Neural progenitor cell (in vitro differentiated cells): ENCODE measurements at regions not wholly inside any gene's neighbourhood (a gene's known extent, or its start where the extent isn't known, plus 50 kb on each side); places are given as distances from the start of the nearest gene placed in this dataset.

Experiments
- EZH2 ChIP-seq: fragments of 200-600 bp; sonication (generic); IDR thresholded peaks from 2 replicates; pipeline ENCODE4 v1.6.1; 2017; ENCODE audit warnings: antibody characterized with exemption, mild to moderate bottlenecking, moderate library complexity
- EZH2phosphoT487 ChIP-seq: fragments of 200-600 bp; sonication (generic); IDR thresholded peaks from 2 replicates; pipeline ENCODE4 v1.6.1; 2017; ENCODE audit warnings: antibody characterized with exemption
- TF ChIP-seq, protein P1 (sequence below): fragments of 200-600 bp; sonication (generic); IDR thresholded peaks from 2 replicates; pipeline ENCODE4 v1.5.1; 2017; ENCODE audit warnings: antibody characterized with exemption, mild to moderate bottlenecking

GRCh38 chr12:20283482-20283881 lies 84.9 kb upstream of the PDE3A start:
- TF ChIP-seq, protein P1, sequence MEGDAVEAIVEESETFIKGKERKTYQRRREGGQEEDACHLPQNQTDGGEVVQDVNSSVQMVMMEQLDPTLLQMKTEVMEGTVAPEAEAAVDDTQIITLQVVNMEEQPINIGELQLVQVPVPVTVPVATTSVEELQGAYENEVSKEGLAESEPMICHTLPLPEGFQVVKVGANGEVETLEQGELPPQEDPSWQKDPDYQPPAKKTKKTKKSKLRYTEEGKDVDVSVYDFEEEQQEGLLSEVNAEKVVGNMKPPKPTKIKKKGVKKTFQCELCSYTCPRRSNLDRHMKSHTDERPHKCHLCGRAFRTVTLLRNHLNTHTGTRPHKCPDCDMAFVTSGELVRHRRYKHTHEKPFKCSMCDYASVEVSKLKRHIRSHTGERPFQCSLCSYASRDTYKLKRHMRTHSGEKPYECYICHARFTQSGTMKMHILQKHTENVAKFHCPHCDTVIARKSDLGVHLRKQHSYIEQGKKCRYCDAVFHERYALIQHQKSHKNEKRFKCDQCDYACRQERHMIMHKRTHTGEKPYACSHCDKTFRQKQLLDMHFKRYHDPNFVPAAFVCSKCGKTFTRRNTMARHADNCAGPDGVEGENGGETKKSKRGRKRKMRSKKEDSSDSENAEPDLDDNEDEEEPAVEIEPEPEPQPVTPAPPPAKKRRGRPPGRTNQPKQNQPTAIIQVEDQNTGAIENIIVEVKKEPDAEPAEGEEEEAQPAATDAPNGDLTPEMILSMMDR, result no peak
- TF ChIP-seq EZH2, result no peak
- TF ChIP-seq EZH2phosphoT487, result no peak
